HepG2 (cell line): ENCODE measurements at regions not wholly inside any gene's neighbourhood (a gene's known extent, or its start where the extent isn't known, plus 50 kb on each side); places are given as distances from the start of the nearest gene placed in this dataset.

Experiments used
- CEBPZ ChIP-seq: IDR thresholded peaks from 2 replicates; pipeline ENCODE4 v1.6.1; 2012; ENCODE audit warnings: low read length, improper control_type of control experiment
- CTCF ChIP-seq: sonication (generic); formaldehyde crosslinking; IDR thresholded peaks from 2 replicates; pipeline ENCODE4 v1.5.0; 2020; ENCODE audit warnings: mild to moderate bottlenecking, missing genetic modification reagents, moderate library complexity
- E2F1 ChIP-seq: sonication (generic); formaldehyde crosslinking; IDR thresholded peaks from 2 replicates; pipeline ENCODE4 v1.5.0; 2020; ENCODE audit warnings: missing genetic modification reagents
- GPN1 ChIP-seq: sonication (generic); formaldehyde crosslinking; IDR thresholded peaks from 2 replicates; pipeline ENCODE4 v1.5.1; 2020; ENCODE audit warnings: missing genetic modification reagents, borderline replicate concordance
- HMGXB3 ChIP-seq: sonication (generic); formaldehyde crosslinking; IDR thresholded peaks from 2 replicates; pipeline ENCODE4 v1.4.0; 2020; ENCODE audit warnings: missing genetic modification reagents, borderline replicate concordance
- ISX ChIP-seq: sonication (generic); formaldehyde crosslinking; conservative IDR thresholded peaks from 2 replicates; pipeline ENCODE4 v1.5.0; 2020; ENCODE audit warnings: missing genetic modification reagents
- MEIS2 ChIP-seq: sonication (generic); formaldehyde crosslinking; IDR thresholded peaks from 2 replicates; pipeline ENCODE4 v1.9.0; 2021; ENCODE audit warnings: mild to moderate bottlenecking, missing genetic modification reagents
- SKIL ChIP-seq: sonication (generic); formaldehyde crosslinking; IDR thresholded peaks from 2 replicates; pipeline ENCODE4 v1.8.0; 2022; ENCODE audit warnings: missing genetic modification reagents, mild to moderate bottlenecking, moderate library complexity, borderline replicate concordance
- ZBTB33 ChIP-seq: sonication (generic); formaldehyde crosslinking; IDR thresholded peaks from 2 replicates; pipeline ENCODE4 v1.4.0; 2020; ENCODE audit warnings: missing genetic modification reagents

GRCh38 chr17:47066841-47067682, 88.0 kb upstream of the RPRML start (continued):
- no peak for TF ChIP-seq CEBPZ
- TF ChIP-seq CTCF (CRISPR knock-in tag): peak; percentile 65
- no peak for TF ChIP-seq SKIL (CRISPR knock-in tag)
- TF ChIP-seq ZBTB33 (CRISPR knock-in tag): peak; percentile 81
- TF ChIP-seq E2F1: peak; percentile 66
- TF ChIP-seq MEIS2 (CRISPR knock-in tag): peak; percentile 88; the same call in 1 of the 2 replicates
- TF ChIP-seq ISX (CRISPR knock-in tag): no peak
- TF ChIP-seq GPN1 (CRISPR knock-in tag): peak; percentile 72; the same call in 1 of the 2 replicates
- TF ChIP-seq HMGXB3 (CRISPR knock-in tag): 0 out of 2 replicates have a peak, but pooled peaks have one; percentile 86
